PC-3 (cell line): ENCODE measurements at regions not wholly inside any gene's neighbourhood (a gene's known extent, or its start where the extent isn't known, plus 50 kb on each side); places are given as distances from the start of the nearest gene placed in this dataset.

Experiments
- ATAC-seq: fragments of 200-7000 bp; cut with Tn5 transposase; 2 replicates; pipeline ENCODE4 v1.9.1; 2020; ENCODE audit warnings: mild to moderate bottlenecking, moderate library complexity
- BruUV-seq: library from RNA; stranded (reverse); fragments of 400-500 nt; replicated peaks from 2 replicates; lab custom pipeline; 2021; lab: Mats Ljungman, UMichigan
- CTCF ChIA-PET: fragments of 300-600 bp; sonication (Branson Sonifier 250); formaldehyde crosslinking; loops from one replicate; lab custom pipeline; 2022; ENCODE audit warnings: antibody characterized with exemption; lab: Charles Lee
- POLR2A ChIA-PET: fragments of 300-600 bp; sonication (Branson Sonifier 250); formaldehyde crosslinking; loops from one replicate; lab custom pipeline; 2022; ENCODE audit warnings: antibody characterized with exemption; ENCODE audit not compliant: unreplicated experiment; lab: Charles Lee
- DNase-seq: peaks from one replicate; pipeline ENCODE4 v3.0.0-alpha.2; 2015
- H2AFZ ChIP-seq: fragments of 300-600 bp; sonication (generic); 2 replicates; pipeline ENCODE4 v1.6.0; 2016; ENCODE audit warnings: antibody characterized with exemption, low read length
- H3F3A ChIP-seq: fragments of 300-600 bp; sonication (generic); one replicate; pipeline ENCODE4 v1.6.0; 2017; ENCODE audit warnings: antibody characterized with exemption, low read length, control low read depth, mild to moderate bottlenecking; ENCODE audit not compliant: unreplicated experiment
- H3K27ac ChIP-seq: fragments of 300-600 bp; sonication (generic); 2 replicates; pipeline ENCODE4 v1.5.1; 2016; ENCODE audit warnings: mild to moderate bottlenecking, low read length
- H3K27me3 ChIP-seq: fragments of 300-600 bp; sonication (generic); 2 replicates; pipeline ENCODE4 v1.6.1; 2016; ENCODE audit warnings: low read length, mixed read lengths
- H3K36me3 ChIP-seq: fragments of 300-600 bp; sonication (generic); 2 replicates; pipeline ENCODE4 v1.6.1; 2016; ENCODE audit warnings: low read depth, mixed run types, low read length, mixed read lengths
- H3K4me1 ChIP-seq: fragments of 300-600 bp; sonication (generic); 2 replicates; pipeline ENCODE4 v1.5.1; 2016; ENCODE audit warnings: low read length; ENCODE audit not compliant: insufficient read depth
- H3K4me2 ChIP-seq: fragments of 300-600 bp; sonication (generic); 2 replicates; pipeline ENCODE4 v1.6.0; 2016; ENCODE audit warnings: low read length
- H3K4me3 ChIP-seq: fragments of 300-600 bp; sonication (generic); 2 replicates; pipeline ENCODE4 v1.5.1; 2016; ENCODE audit warnings: mild to moderate bottlenecking, low read length, mixed read lengths
- H3K79me2 ChIP-seq: fragments of 300-600 bp; sonication (generic); 2 replicates; pipeline ENCODE4 v1.6.1; 2017; ENCODE audit warnings: low read length, mixed read lengths
- H3K9ac ChIP-seq: fragments of 300-600 bp; sonication (generic); 2 replicates; pipeline ENCODE4 v1.6.0; 2016; ENCODE audit warnings: mild to moderate bottlenecking, low read length
- H3K9me2 ChIP-seq: fragments of 300-600 bp; sonication (generic); replicated peaks from 2 replicates; pipeline ENCODE4 v1.6.1; 2016; ENCODE audit warnings: mixed run types, low read length, mixed read lengths
- H3K9me3 ChIP-seq: fragments of 300-600 bp; sonication (generic); 2 replicates; pipeline ENCODE4 v1.6.1; 2016; ENCODE audit warnings: low read length, mixed read lengths
- H4K20me1 ChIP-seq: fragments of 300-600 bp; sonication (generic); 2 replicates; pipeline ENCODE4 v1.6.1; 2016; ENCODE audit warnings: low read length, mixed read lengths
- EZH2 ChIP-seq: fragments of 300-600 bp; sonication (generic); IDR thresholded peaks from one replicate; pipeline ENCODE4 v1.6.1; 2017; ENCODE audit warnings: antibody characterized with exemption, mild to moderate bottlenecking, low read length; ENCODE audit not compliant: unreplicated experiment
- EZH2phosphoT487 ChIP-seq: fragments of 300-600 bp; sonication (generic); IDR thresholded peaks from 2 replicates; pipeline ENCODE4 v1.6.1; 2018; ENCODE audit warnings: mild to moderate bottlenecking, antibody characterized with exemption, low read length, borderline replicate concordance
- intact Hi-C: fragments of 100-400 bp; cut with micrococcal nuclease; formaldehyde crosslinking; loops from 2 replicates; pipeline ENCODE4 v1.9.0; 2023
- TF ChIP-seq, protein P1 (sequence below): fragments of 300-600 bp; sonication (generic); conservative IDR thresholded peaks from 2 replicates; pipeline ENCODE4 v1.5.1; 2017; ENCODE audit warnings: antibody characterized with exemption, low read depth, mild to moderate bottlenecking, low read length

DNA sequence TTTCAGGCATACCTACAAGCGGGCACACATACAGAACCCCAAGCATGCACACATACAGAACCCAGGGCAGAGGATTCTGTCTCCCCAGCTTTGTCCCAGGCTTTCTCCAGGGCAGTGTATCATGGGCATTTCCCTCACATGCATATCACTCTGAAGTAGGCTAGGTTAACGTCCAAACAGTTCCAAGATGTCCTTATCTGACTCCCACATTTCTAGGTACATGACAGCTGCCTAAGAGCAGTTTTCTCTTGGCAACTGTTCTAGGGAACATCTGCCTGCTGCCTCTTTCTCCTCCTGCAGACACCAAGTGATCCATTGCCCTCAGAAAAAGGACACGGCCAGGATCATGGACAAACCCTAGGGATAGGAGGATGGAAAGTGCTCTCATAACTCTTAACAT, 84.9 kb upstream of the NR3C1 start:
- H2AFZ ChIP-seq, result no peak overlapping the region
- H4K20me1 ChIP-seq, result no peaks in the 10 kb centered on the region
- BruUV-seq, result no TSS peak
- H3K36me3 ChIP-seq, result no peaks in the 10 kb centered on the region
- H3K9me2 ChIP-seq, result no peaks in the 10 kb centered on the region
- no peak for TF ChIP-seq EZH2
- no peak for TF ChIP-seq EZH2phosphoT487
- TF ChIP-seq, protein P1, sequence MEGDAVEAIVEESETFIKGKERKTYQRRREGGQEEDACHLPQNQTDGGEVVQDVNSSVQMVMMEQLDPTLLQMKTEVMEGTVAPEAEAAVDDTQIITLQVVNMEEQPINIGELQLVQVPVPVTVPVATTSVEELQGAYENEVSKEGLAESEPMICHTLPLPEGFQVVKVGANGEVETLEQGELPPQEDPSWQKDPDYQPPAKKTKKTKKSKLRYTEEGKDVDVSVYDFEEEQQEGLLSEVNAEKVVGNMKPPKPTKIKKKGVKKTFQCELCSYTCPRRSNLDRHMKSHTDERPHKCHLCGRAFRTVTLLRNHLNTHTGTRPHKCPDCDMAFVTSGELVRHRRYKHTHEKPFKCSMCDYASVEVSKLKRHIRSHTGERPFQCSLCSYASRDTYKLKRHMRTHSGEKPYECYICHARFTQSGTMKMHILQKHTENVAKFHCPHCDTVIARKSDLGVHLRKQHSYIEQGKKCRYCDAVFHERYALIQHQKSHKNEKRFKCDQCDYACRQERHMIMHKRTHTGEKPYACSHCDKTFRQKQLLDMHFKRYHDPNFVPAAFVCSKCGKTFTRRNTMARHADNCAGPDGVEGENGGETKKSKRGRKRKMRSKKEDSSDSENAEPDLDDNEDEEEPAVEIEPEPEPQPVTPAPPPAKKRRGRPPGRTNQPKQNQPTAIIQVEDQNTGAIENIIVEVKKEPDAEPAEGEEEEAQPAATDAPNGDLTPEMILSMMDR, result no peak
- H3K79me2 ChIP-seq, result no peaks in the 10 kb centered on the region
- H3K4me1 ChIP-seq, result no peaks in the 10 kb centered on the region
- no peak overlapping the region for H3K4me3 ChIP-seq
- H3F3A ChIP-seq, result no peaks in the 10 kb centered on the region
- H3K9me3 ChIP-seq, result no peaks in the 10 kb centered on the region
- no peak overlapping the region for H3K9ac ChIP-seq
- intact Hi-C loops, result no loop called here
- POLR2A ChIA-PET, result no interaction called here
- DNase-seq, result no peak
- H3K27me3 ChIP-seq, result no peaks in the 10 kb centered on the region
- CTCF ChIA-PET, result no interaction called here
- no peak for ATAC-seq
- no peak overlapping the region for H3K27ac ChIP-seq
- H3K4me2 ChIP-seq, result no peak overlapping the region

DNA sequence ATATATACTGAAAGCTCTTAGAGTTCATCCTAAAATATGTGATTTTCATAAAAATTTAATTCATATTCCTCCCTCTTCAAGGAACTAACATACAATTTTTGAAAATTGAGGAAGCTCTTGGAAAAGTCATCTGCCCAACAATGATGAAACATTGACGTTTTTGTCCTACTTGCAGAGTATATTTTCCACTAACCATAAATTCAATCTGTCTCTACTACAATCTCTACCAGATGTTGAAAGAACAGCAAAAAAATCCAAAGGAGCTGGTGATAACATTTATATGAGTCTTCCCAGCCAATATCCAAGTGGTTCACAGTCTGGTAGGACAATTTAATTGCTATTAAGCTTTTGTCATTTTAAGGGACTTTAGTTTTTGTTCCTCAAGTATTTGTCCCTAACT, 81.1 kb upstream of the NR3C1 start:
- CTCF ChIA-PET, result no interaction called here

More for the DNA sequence above, 81.1 kb upstream of the NR3C1 start:
- POLR2A ChIA-PET, result no interaction called here
- H3K4me1 ChIP-seq, result peaks cover 1% of the 10 kb centered on the region; the same call in 1 of the 2 replicates
- no peaks in the 10 kb centered on the region for H3K27me3 ChIP-seq
- H3K4me3 ChIP-seq, result no peak overlapping the region
- TF ChIP-seq EZH2phosphoT487, result no peak
- no peak for TF ChIP-seq EZH2
- TF ChIP-seq, protein P1, result no peak
- no peak for ATAC-seq
- no peak for DNase-seq
- H3K9ac ChIP-seq, result no peak overlapping the region
- H3K9me2 ChIP-seq, result no peaks in the 10 kb centered on the region
- no peaks in the 10 kb centered on the region for H3F3A ChIP-seq
- H3K27ac ChIP-seq, result no peak overlapping the region
- H4K20me1 ChIP-seq, result no peaks in the 10 kb centered on the region
- intact Hi-C loops, result no loop called here
- H3K79me2 ChIP-seq, result no peaks in the 10 kb centered on the region
- H2AFZ ChIP-seq, result no peak overlapping the region
- no peaks in the 10 kb centered on the region for H3K36me3 ChIP-seq
- no peaks in the 10 kb centered on the region for H3K9me3 ChIP-seq
- H3K4me2 ChIP-seq, result no peak overlapping the region
- no TSS peak for BruUV-seq
